RWPE2 (cell line): ENCODE measurements at regions not wholly inside any gene's neighbourhood (a gene's known extent, or its start where the extent isn't known, plus 50 kb on each side); places are given as distances from the start of the nearest gene placed in this dataset.
"Not testable (repeated sequence)": the region's sequence is repeated elsewhere in the genome, so short reads cannot be mapped to it uniquely, and the experiment has no call there.

Experiments used
- ATAC-seq: fragments of 200-7000 bp; cut with Tn5 transposase; 3 replicates; pipeline ENCODE4 v1.9.1; 2021; ENCODE audit warnings: low read depth
- DNase-seq: peaks from one replicate; pipeline ENCODE4 v3.0.0-alpha.2; 2020; ENCODE audit warnings: low spot score
- H3K27ac ChIP-seq: fragments of 450-650 bp; 2 replicates; pipeline ENCODE4 v1.5.1; 2017; ENCODE audit warnings: mild to moderate bottlenecking; ENCODE audit not compliant: poor library complexity, severe bottlenecking
- H3K27me3 ChIP-seq: fragments of 250-450 bp; sonication (Bioruptor Pico); 2 replicates; pipeline ENCODE4 v1.5.1; 2021; ENCODE audit warnings: mild to moderate bottlenecking, moderate library complexity; ENCODE audit not compliant: insufficient read depth, poor library complexity, severe bottlenecking
- H3K36me3 ChIP-seq: fragments of 250-450 bp; sonication (Bioruptor Pico); 2 replicates; pipeline ENCODE4 v1.5.1; 2020; ENCODE audit warnings: low read depth, mild to moderate bottlenecking, moderate library complexity
- H3K4me1 ChIP-seq: fragments of 250-450 bp; sonication (Bioruptor Pico); 2 replicates; pipeline ENCODE4 v1.5.1; 2021; ENCODE audit warnings: mild to moderate bottlenecking, moderate library complexity; ENCODE audit not compliant: insufficient read depth, poor library complexity, severe bottlenecking
- H3K4me3 ChIP-seq: fragments of 250-450 bp; sonication (Bioruptor Pico); 2 replicates; pipeline ENCODE4 v1.5.1; 2021; ENCODE audit warnings: mild to moderate bottlenecking, moderate library complexity; ENCODE audit not compliant: severe bottlenecking
- H3K9me3 ChIP-seq: fragments of 250-450 bp; sonication (Bioruptor Pico); 2 replicates; pipeline ENCODE4 v1.5.1; 2021; ENCODE audit warnings: mild to moderate bottlenecking, moderate library complexity; ENCODE audit not compliant: severe bottlenecking
- CTCF ChIP-seq: fragments of 450-650 bp; IDR thresholded peaks from one replicate; pipeline ENCODE4 v1.5.1; 2017; ENCODE audit warnings: mild to moderate bottlenecking, moderate library complexity; ENCODE audit not compliant: poor library complexity, severe bottlenecking

GRCh38 chr2:35454966-35455638 is 900.5 kb upstream of the CRIM1 start:
- H3K36me3 ChIP-seq: no peaks in the 10 kb centered on the region
- H3K27me3 ChIP-seq: no peaks in the 10 kb centered on the region
- H3K4me3 ChIP-seq: no peak overlapping the region
- no peak overlapping the region for H3K27ac ChIP-seq
- peak; percentile 60; the same call in 2 of the 3 replicates for ATAC-seq
- TF ChIP-seq CTCF: peak; percentile 10
- DNase-seq: no peak
- no peaks in the 10 kb centered on the region for H3K9me3 ChIP-seq
- H3K4me1 ChIP-seq: no peaks in the 10 kb centered on the region

- no peak for ATAC-seq
- H3K27me3 ChIP-seq: no peaks in the 10 kb centered on the region
Observed at GRCh38 chr2:35447821-35448220, 907.8 kb upstream of the CRIM1 start.

GRCh38 chr2:35447215-35447614 is 908.4 kb upstream of the CRIM1 start:
- Histone ChIP-seq H3K4me3 (no peak overlapping the region), H3K27ac (no peak overlapping the region), H3K27me3 (no peaks in the 10 kb centered on the region), H3K36me3 (no peaks in the 10 kb centered on the region), H3K9me3 (no peaks in the 10 kb centered on the region), H3K4me1 (no peaks in the 10 kb centered on the region)
- TF ChIP-seq CTCF: no peak
- DNase-seq: no peak
- ATAC-seq: no peak

More at GRCh38 chr2:35447821-35448220, 907.8 kb upstream of the CRIM1 start:
- no peaks in the 10 kb centered on the region for H3K9me3 ChIP-seq
- TF ChIP-seq CTCF: no peak
- H3K27ac ChIP-seq: no peak overlapping the region
- DNase-seq: no peak
- H3K4me1 ChIP-seq: no peaks in the 10 kb centered on the region
- H3K36me3 ChIP-seq: no peaks in the 10 kb centered on the region
- no peak overlapping the region for H3K4me3 ChIP-seq

- Histone ChIP-seq H3K4me3 (no peak overlapping the region), H3K9me3 (no peaks in the 10 kb centered on the region), H3K4me1 (no peaks in the 10 kb centered on the region), H3K36me3 (no peaks in the 10 kb centered on the region), H3K27ac (no peak overlapping the region), H3K27me3 (no peaks in the 10 kb centered on the region)
- no peak for ATAC-seq
- no peak for TF ChIP-seq CTCF
- DNase-seq: no peak
Observed at GRCh38 chr2:35443087-35443486, 912.5 kb upstream of the CRIM1 start.

GRCh38 chr2:35441575-35441974 is 914.0 kb upstream of the CRIM1 start:
- H3K36me3 ChIP-seq, H3K9me3 ChIP-seq, H3K27ac ChIP-seq, H3K4me3 ChIP-seq, ATAC-seq, DNase-seq, H3K4me1 ChIP-seq, H3K27me3 ChIP-seq: not testable (repeated sequence)

GRCh38 chr2:35440308-35440707 is 915.3 kb upstream of the CRIM1 start:
- ATAC-seq, H3K9me3 ChIP-seq, H3K36me3 ChIP-seq, H3K4me1 ChIP-seq, DNase-seq, H3K4me3 ChIP-seq, H3K27ac ChIP-seq, H3K27me3 ChIP-seq: not testable (repeated sequence)

- DNase-seq, H3K36me3 ChIP-seq, H3K27ac ChIP-seq, H3K4me3 ChIP-seq, H3K27me3 ChIP-seq, H3K9me3 ChIP-seq, H3K4me1 ChIP-seq, ATAC-seq: not testable (repeated sequence)
Observed at GRCh38 chr2:35436893-35437292, 918.7 kb upstream of the CRIM1 start.
